Endothelial cell of umbilical vein (primary cell): ENCODE measurements at regions not wholly inside any gene's neighbourhood (a gene's known extent, or its start where the extent isn't known, plus 50 kb on each side); places are given as distances from the start of the nearest gene placed in this dataset.

ENCODE experiments used
- BruUV-seq: library from RNA; stranded (reverse); fragments of 400-500 nt; replicated peaks from 2 replicates; lab custom pipeline; 2021; lab: Mats Ljungman, UMichigan
- CTCF ChIA-PET: fragments of 300-600, 350-600 bp; sonication (Branson Sonifier 250); formaldehyde crosslinking; loops from one replicate; lab custom pipeline; 2021; ENCODE audit warnings: antibody characterized with exemption, inconsistent platforms; lab: Charles Lee
- POLR2A ChIA-PET: fragments of 300-600, 350-600 bp; sonication (Branson Sonifier 250); formaldehyde crosslinking; loops from one replicate; lab custom pipeline; 2021; ENCODE audit warnings: antibody characterized with exemption, inconsistent platforms; lab: Charles Lee
- DNase-seq: peaks from one replicate; pipeline ENCODE4 v3.0.0-alpha.2; 2011; ENCODE audit warnings: low read depth, low spot score
- FAIRE-seq: peaks from 2 replicates; lab custom pipeline; 2011; peaks lifted over from hg19 to GRCh38; lab: Jason Lieb, UNC
- H2AFZ ChIP-seq: 2 replicates; pipeline ENCODE4 v1.6.0; 2012; ENCODE audit warnings: low read depth, low read length, control low read depth, inconsistent platforms
- H3K27ac ChIP-seq: 2 replicates; pipeline ENCODE4 v1.5.1; 2011; ENCODE audit warnings: low read depth, mild to moderate bottlenecking, control low read depth, low read length, moderate library complexity; ENCODE audit not compliant: insufficient read depth
- H3K27me3 ChIP-seq, 2 experiments: 2 replicates each; pipeline versions ENCODE4 v1.6.0 to v1.6.1; 2011; ENCODE audit warnings: low read length in 2 of 2, mixed read lengths in 1 of 2; ENCODE audit not compliant: control insufficient read depth in 2 of 2, insufficient read depth in 2 of 2
- H3K36me3 ChIP-seq, 2 experiments: 2 replicates in 1 of 2; 3 replicates in 1 of 2; pipeline ENCODE4 v1.5.1; 2011; ENCODE audit warnings: low read length in 2 of 2, mild to moderate bottlenecking in 1 of 2, moderate library complexity in 1 of 2; ENCODE audit not compliant: control insufficient read depth in 2 of 2, insufficient read depth in 2 of 2; ENCODE audit errors: extremely low read depth in 1 of 2
- H3K4me1 ChIP-seq: 3 replicates; pipeline ENCODE4 v1.5.1; 2011; ENCODE audit warnings: mild to moderate bottlenecking, low read length; ENCODE audit not compliant: control insufficient read depth, insufficient read depth; ENCODE audit errors: extremely low read depth
- H3K4me2 ChIP-seq: 2 replicates; pipeline ENCODE4 v1.6.1; 2011; ENCODE audit warnings: low read length, control low read depth, mixed read lengths; ENCODE audit not compliant: insufficient read depth
- H3K4me3 ChIP-seq, 3 experiments: fragments of 200-600 bp in 1 of 3; sonication (generic), shearing (Covaris generic) in 1 of 3; replicated peaks in 1 of 3; 2 replicates each; pipeline ENCODE4 v1.5.1; 2011 to 2016; ENCODE audit warnings: control low read depth in 3 of 3, low read length in 3 of 3, mild to moderate bottlenecking in 2 of 3, inconsistent platforms in 1 of 3, low read depth in 1 of 3, moderate library complexity in 1 of 3; ENCODE audit not compliant: insufficient read depth in 1 of 3
- H3K79me2 ChIP-seq: 2 replicates; pipeline ENCODE4 v1.6.0; 2012; ENCODE audit warnings: low read length, inconsistent platforms; ENCODE audit not compliant: control insufficient read depth, insufficient read depth
- H3K9ac ChIP-seq: replicated peaks from 2 replicates; pipeline ENCODE3; 2011; ENCODE audit warnings: low read length, control low read depth; ENCODE audit not compliant: insufficient read depth; ENCODE audit errors: extremely low read depth
- H3K9me1 ChIP-seq: replicated peaks from 3 replicates; pipeline ENCODE4 v1.6.0; 2011; ENCODE audit warnings: mild to moderate bottlenecking, low read length; ENCODE audit not compliant: control insufficient read depth, insufficient read depth; ENCODE audit errors: extremely low read depth
- H3K9me3 ChIP-seq: replicated peaks from 2 replicates; pipeline ENCODE4 v1.5.1; 2012; ENCODE audit warnings: low read length, inconsistent platforms; ENCODE audit not compliant: control insufficient read depth, insufficient read depth
- H4K20me1 ChIP-seq: replicated peaks from 2 replicates; pipeline ENCODE3; 2011; ENCODE audit warnings: mild to moderate bottlenecking, low read length; ENCODE audit not compliant: control insufficient read depth, insufficient read depth; ENCODE audit errors: extremely low read depth
- EZH2 ChIP-seq: IDR thresholded peaks from 2 replicates; pipeline ENCODE4 v1.6.1; 2012; ENCODE audit warnings: borderline replicate concordance, low read depth, mild to moderate bottlenecking, moderate library complexity, low read length, inconsistent platforms; ENCODE audit not compliant: severe bottlenecking
- FOS ChIP-seq: IDR thresholded peaks from 2 replicates; pipeline ENCODE4 v1.6.1; 2011; ENCODE audit warnings: mild to moderate bottlenecking, low read length, moderate library complexity, borderline replicate concordance; ENCODE audit not compliant: insufficient read depth
- GATA2 ChIP-seq: IDR thresholded peaks from 2 replicates; pipeline ENCODE4 v1.7.0; 2011; ENCODE audit warnings: low read depth, mild to moderate bottlenecking, moderate library complexity, mixed read lengths, low read length; ENCODE audit not compliant: insufficient read length, insufficient read depth
- JUN ChIP-seq: IDR thresholded peaks from 2 replicates; pipeline ENCODE4 v1.6.1; 2011; ENCODE audit warnings: borderline replicate concordance, low read depth; ENCODE audit not compliant: insufficient read length, insufficient read depth
- MAX ChIP-seq: IDR thresholded peaks from 2 replicates; pipeline ENCODE4 v1.6.1; 2011; ENCODE audit not compliant: insufficient read depth, insufficient read length
- MYC ChIP-seq: IDR thresholded peaks from one replicate; pipeline ENCODE4 v1.6.1; 2011; ENCODE audit warnings: mild to moderate bottlenecking, low read depth, low read length
- POLR2A ChIP-seq: IDR thresholded peaks from 2 replicates; pipeline ENCODE4 v1.6.1; 2012; ENCODE audit warnings: low read depth, mild to moderate bottlenecking, control low read depth, low read length
- POLR2AphosphoS5 ChIP-seq: IDR thresholded peaks from 2 replicates; pipeline ENCODE4 v1.6.1; 2012; ENCODE audit warnings: low read depth, mild to moderate bottlenecking, control low read depth, low read length, moderate library complexity; ENCODE audit not compliant: insufficient read depth
- dilution Hi-C: fragments of 300-500 bp; cut with MboI; formaldehyde crosslinking; loops from one replicate; pipeline ENCODE4 v1.15.0; 2019; ENCODE audit warnings: low sequenced_read_pairs; ENCODE audit not compliant: extremely low pct_ligation_motif_present
- intact Hi-C: fragments of 100-400 bp; cut with micrococcal nuclease; formaldehyde crosslinking; loops from one replicate; pipeline ENCODE4 v1.10.0; 2022
- TF ChIP-seq, protein P1 (sequence below), 2 donors: IDR thresholded peaks; 1 replicate in 1 of 2; 2 replicates in 1 of 2; pipeline ENCODE4 v1.5.1; 2011; ENCODE audit warnings: low read length in 2 of 2, mild to moderate bottlenecking in 2 of 2, moderate library complexity in 2 of 2, control low read depth in 1 of 2, inconsistent platforms in 1 of 2, low read depth in 1 of 2; ENCODE audit not compliant: insufficient read depth in 1 of 2; ENCODE audit errors: extremely low read depth in 1 of 2

- H3K4me2 ChIP-seq: no peak overlapping the region
- dilution Hi-C loops: no loop called here
- H3K36me3 ChIP-seq: no peaks in the 10 kb centered on the region
- ChIA-PET POLR2A (no interaction called here), CTCF (no interaction called here)
- FAIRE-seq (no peak), DNase-seq (no peak)
- no peak overlapping the region for H3K4me3 ChIP-seq
- no peaks in the 10 kb centered on the region for H4K20me1 ChIP-seq
- TF ChIP-seq POLR2A (no peak), JUN (no peak), EZH2 (no peak)
- H3K9me1 ChIP-seq: no peaks in the 10 kb centered on the region
- H3K27me3 ChIP-seq: no peaks in the 10 kb centered on the region
- intact Hi-C loops: no loop called here
- H2AFZ ChIP-seq: no peak overlapping the region
- no peaks in the 10 kb centered on the region for H3K9me3 ChIP-seq
- H3K27ac ChIP-seq: no peak overlapping the region
- no peak overlapping the region for H3K9ac ChIP-seq
- no TSS peak for BruUV-seq
- no peaks in the 10 kb centered on the region for H3K4me1 ChIP-seq
- H3K79me2 ChIP-seq: no peaks in the 10 kb centered on the region
Observed at GRCh38 chrY:8092926-8093325, 1181.4 kb upstream of the AMELY start.

DNA sequence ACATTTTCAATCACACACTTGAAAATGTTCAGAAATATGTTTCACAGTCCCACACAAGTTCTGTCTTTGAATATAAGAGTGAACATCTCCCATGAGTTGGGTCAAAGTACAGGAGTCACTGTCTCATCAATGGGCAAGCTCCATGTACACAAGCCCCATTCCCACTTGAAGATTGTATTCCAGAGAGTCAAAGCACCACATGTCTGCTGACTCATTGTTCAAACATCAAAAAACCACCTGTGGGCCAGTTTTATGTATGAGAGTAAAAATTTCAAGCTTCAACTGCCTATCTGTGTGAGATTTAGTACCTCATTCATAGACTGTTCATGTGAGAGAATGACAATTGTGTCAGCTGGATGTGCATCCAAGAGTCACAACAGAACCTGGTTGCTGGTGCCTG is 1174.4 kb upstream of the AMELY start:
- CTCF ChIA-PET: no interaction called here
- H3K27ac ChIP-seq: no peak overlapping the region
- H3K4me1 ChIP-seq: no peaks in the 10 kb centered on the region
- no peak overlapping the region for H3K4me2 ChIP-seq
- FAIRE-seq: no peak
- H3K79me2 ChIP-seq: no peaks in the 10 kb centered on the region
- BruUV-seq: no TSS peak
- no peak overlapping the region for H2AFZ ChIP-seq
- no peak overlapping the region for H3K9ac ChIP-seq
- dilution Hi-C loops: no loop called here
- POLR2A ChIA-PET: no interaction called here
- no peak overlapping the region for H3K4me3 ChIP-seq
- H3K27me3 ChIP-seq: no peaks in the 10 kb centered on the region
- no peaks in the 10 kb centered on the region for H3K9me3 ChIP-seq
- H4K20me1 ChIP-seq: no peaks in the 10 kb centered on the region
- H3K36me3 ChIP-seq: no peaks in the 10 kb centered on the region
- no peak for TF ChIP-seq MAX
- TF ChIP-seq EZH2: no peak
- TF ChIP-seq MYC: no peak
- TF ChIP-seq JUN: no peak
- TF ChIP-seq, protein P1, sequence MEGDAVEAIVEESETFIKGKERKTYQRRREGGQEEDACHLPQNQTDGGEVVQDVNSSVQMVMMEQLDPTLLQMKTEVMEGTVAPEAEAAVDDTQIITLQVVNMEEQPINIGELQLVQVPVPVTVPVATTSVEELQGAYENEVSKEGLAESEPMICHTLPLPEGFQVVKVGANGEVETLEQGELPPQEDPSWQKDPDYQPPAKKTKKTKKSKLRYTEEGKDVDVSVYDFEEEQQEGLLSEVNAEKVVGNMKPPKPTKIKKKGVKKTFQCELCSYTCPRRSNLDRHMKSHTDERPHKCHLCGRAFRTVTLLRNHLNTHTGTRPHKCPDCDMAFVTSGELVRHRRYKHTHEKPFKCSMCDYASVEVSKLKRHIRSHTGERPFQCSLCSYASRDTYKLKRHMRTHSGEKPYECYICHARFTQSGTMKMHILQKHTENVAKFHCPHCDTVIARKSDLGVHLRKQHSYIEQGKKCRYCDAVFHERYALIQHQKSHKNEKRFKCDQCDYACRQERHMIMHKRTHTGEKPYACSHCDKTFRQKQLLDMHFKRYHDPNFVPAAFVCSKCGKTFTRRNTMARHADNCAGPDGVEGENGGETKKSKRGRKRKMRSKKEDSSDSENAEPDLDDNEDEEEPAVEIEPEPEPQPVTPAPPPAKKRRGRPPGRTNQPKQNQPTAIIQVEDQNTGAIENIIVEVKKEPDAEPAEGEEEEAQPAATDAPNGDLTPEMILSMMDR (IDR thresholded peaks at IDR 0.05; ENCODE audit: extremely low read depth in 1 of 2, insufficient read depth in 1 of 2, low read depth in 1 of 2, low read length in 2 of 2): no peak
- no peak for TF ChIP-seq POLR2A
- no peak for TF ChIP-seq FOS
- no peak for TF ChIP-seq POLR2AphosphoS5
- no peak for TF ChIP-seq GATA2
- no peak for DNase-seq
- H3K9me1 ChIP-seq: no peaks in the 10 kb centered on the region
- intact Hi-C loops: no loop called here
